ENCODE measurements at regions not wholly inside any gene's neighbourhood (a gene's known extent, or its start where the extent isn't known, plus 50 kb on each side); places are given as distances from the start of the nearest gene placed in this dataset.

GRCh38 chr11:112863305-112863704 lies 97.9 kb upstream of the NCAM1 start:
- TF ChIP-seq CTCF (IDR thresholded peaks at IDR 0.05): no peak
- no peak for TF ChIP-seq POLR2A (IDR thresholded peaks at IDR 0.05)
- TF ChIP-seq EP300 (IDR thresholded peaks at IDR 0.05; ENCODE audit: low read depth): no peak

Data from transverse colon (tissue), 3 donors.